Activated gamma-delta T cell treated with Interleukin-2 at 50 U/mL for 16 hours (primary cell): ENCODE measurements at regions not wholly inside any gene's neighbourhood (a gene's known extent, or its start where the extent isn't known, plus 50 kb on each side); places are given as distances from the start of the nearest gene placed in this dataset.
"Not testable (repeated sequence)": the region's sequence is repeated elsewhere in the genome, so short reads cannot be mapped to it uniquely, and the experiment has no call there.

Experiments used
- DNase-seq: peaks from one replicate; pipeline ENCODE4 v3.0.0-alpha.2; 2020

DNA sequence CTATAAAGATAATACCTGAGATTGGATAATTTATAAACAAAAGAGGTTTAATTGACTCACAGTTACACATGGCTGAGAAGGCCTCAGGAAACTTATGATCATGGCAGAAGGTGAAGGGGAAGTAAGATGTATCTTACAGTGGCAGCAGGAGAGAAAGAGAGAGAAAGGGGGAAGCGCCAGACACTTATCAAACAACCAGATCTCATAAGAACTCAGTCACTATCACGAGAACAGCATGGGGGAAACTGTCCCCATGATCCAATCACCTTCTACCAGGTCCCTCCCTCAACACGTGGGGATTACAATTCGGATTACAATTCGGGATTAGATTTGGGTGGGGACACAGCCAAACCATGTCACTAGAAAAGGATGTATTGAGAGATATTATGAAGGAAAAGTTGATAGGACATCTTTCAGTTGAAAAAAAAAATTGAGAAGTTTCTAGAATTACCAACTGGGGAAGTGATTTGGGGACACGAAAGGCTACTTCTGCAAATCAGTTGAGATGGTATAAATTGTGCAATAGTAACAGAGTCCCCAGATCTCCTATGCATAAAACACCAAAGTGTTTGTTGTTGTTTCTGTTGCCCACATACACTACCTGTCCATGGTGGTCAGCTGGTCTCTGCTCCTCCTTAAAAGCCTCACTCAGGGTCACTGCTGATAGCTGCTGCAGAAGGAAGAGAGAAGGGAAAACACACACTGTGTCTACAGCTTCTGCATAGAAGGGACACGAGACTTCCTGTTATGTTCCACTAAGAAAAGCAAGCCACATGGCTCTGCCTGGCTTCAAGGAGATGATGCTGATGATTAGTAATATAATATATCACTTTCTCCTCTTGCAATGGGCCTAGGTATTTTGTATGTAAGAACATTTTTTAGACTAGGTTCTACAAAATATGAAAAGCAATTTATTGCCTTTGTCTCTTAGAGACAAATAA lies 465.5 kb downstream of the PDZRN4 start:
- DNase-seq, result no peak

DNA sequence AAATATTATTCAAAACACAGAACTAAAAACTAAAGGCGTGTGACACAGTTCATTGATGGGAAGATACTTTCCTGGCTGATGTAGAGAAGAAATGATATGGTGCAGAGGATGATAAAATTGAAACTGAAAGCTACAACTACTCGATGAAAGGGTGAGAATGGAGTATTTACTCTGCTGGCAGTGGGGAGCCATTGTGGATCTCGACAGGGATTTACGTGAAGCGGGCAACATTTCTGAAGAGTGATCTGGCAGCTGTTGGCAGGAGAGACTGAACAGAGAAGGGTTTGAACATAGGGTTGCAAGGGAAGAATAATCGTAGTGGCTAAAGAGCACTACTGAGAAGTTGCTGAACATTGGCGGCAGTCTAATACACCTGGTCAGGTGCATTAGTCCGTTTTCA lies 464.9 kb downstream of the PDZRN4 start:
- DNase-seq, result no peak

DNA sequence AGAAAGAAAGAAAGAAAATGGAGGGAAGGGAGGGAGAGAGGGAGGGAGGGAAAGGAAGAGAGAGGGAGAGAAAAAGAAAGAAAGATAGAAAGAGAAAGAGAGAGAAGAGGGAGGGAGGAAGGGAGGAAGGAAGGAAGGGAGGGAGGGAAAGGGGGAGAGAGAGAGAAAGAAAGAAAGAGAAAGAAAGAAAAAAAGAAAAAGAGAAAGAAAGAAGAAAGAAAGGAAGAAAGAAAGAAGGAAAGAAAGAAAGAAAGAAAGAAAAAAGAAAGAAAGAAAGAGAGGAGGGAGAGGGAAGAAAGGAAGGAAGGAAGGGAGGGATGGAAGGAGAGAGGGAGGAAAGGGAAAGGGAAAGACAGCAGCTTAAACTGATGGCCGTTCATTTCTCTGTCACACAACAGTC lies 457.5 kb downstream of the PDZRN4 start:
- DNase-seq, result no peak

DNA sequence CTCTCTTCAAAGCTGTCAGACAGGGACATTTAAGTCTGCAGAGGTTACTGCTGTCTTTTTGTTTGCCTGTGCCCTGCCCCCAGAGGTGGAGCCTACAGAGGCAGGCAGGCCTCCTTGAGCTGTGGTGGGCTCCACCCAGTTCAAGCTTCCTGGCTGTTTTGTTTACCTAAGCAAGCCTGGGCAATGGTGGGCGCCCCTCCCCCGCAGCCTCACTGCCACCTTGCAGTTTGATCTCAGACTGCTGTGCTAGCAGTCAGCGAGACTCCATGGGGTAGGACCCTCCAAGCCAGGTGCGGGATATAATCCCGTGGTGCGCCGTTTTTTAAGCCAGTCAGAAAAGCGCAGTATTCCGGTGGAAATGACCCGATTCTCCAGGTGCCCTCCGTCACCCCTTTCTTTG lies 454.7 kb downstream of the PDZRN4 start:
- not testable (repeated sequence) for DNase-seq

DNA sequence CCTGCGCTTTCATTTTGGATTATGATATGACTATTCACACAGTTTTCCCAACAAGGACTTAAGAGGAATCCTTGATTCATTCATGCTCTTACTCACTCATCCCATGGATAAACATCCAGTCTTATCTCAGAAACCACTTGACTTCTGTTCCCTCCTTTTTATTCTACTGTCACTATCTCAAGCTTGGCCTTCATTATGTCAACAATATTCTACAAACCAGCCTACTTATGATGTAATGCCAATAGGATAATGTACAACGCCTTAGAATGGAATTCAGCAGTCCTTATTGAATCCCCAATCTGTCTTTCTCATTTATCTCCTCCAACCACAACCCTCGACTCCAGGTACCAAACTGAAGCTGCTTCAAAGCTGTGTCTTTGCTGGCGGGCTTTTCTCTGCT lies 448.5 kb downstream of the PDZRN4 start:
- no peak for DNase-seq

DNA sequence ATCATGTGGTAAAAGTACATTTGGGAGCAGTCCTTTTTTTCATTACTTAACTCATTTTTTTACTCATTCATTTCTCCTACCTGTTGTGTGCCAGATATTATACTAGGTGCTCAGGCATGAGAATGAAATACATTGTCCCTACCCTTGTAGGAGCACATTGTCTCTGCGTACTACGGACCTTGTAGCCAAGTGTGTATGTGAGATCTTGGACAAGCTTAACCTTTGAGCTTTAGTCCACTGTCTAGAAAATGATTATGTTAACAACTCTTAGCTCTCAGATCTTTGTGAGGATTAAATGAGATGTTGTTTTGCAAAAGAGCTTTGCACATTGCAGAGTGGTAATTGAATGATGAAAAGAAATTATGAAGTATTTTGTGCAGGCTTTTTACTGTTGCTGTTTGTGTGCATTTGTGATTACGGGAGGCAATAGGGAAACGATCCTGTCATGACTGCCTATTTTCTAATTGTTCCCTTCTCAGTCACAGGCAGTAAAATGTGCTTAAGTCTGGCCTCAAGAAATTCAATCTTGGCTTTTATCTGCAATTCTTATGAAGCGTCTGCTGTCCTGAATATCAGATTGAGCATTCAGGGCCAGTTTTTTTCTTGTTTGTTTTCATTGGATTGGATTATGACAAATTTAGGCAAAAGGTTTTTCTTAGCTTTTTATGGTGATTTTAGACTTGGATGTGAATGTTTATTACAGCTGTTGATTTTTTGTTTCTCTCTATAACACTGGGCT lies 447.7 kb downstream of the PDZRN4 start:
- DNase-seq, result no peak

DNA sequence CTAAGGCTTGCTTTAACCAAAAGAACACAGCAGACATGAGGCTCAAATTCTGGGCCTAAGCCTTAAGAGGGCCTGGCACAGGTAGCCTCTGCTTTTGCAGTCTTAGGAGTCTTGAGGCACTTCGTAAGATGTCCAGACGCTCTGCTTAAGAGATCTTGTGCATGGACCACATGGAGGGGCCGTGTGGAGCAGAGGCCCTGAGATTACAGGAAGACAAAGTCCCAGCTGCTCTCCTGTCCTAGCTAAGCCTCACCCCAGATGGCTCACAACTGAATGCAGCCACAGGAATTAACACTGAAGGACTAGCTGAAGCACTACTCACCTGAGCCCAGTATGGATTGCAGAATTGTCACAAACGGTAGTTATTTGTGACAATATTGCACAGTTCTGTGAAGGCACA lies 446.0 kb downstream of the PDZRN4 start:
- no peak for DNase-seq

DNA sequence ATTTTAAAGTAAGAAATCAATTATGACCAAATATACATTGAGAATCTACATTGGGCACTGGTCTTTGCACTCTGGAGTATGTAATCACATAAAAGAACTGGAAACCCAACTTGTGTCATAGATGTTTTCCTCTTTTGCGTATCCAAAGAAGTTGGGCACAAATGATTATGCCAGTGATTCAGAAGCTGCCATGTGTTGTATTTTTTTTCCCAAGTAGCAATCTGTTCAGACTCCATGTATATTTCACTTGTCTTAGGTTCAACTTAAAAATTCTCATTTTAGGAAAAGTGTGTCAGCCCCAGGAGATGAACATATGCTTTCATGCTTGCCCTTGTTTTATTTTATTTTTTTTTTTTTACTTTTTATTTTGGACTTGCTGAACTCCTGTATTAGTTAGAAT lies 441.5 kb downstream of the PDZRN4 start:
- DNase-seq, result no peak

DNA sequence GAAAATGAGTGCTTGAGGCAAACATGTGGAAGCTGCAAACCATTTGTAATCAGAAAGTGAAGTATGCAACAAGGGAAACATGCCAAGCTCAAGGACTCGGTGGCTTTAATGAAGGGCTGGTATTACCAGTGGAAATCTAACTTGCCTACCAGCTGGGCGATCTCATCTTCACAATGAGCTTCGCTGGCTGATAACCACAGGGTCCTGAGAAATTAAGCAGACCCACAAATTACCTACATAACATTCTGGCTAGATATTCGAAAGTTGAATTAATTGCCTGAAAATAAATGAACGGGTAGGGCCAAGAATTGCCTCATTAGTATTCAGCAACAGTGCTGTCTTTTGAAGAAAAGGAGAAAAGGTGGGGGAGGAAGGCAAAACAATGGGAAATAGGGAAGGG lies 439.4 kb downstream of the PDZRN4 start:
- no peak for DNase-seq

DNA sequence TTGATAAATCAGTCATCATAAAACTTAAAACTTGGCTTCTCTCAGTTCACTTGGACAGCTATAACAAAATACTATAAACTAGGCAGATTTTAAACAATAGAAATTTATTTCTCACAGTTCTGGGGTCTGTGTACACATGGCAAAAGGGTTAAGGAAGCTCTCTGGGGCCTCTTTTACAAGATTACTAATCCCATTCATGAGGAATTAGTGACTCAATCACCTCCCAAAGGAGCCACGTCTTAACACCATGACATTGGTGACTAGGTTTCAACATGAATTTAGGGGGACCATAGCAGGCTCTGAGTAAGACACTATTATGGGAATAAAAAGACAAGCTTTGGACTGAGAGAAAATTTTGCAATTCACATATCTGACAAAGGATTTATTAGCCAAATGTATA lies 436.5 kb downstream of the PDZRN4 start:
- no peak for DNase-seq
